Loucy (cell line): ENCODE measurements at regions not wholly inside any gene's neighbourhood (a gene's known extent, or its start where the extent isn't known, plus 50 kb on each side); places are given as distances from the start of the nearest gene placed in this dataset.

Experiments
- H2AFZ ChIP-seq: fragments of 200-600 bp; sonication (generic); 2 replicates; pipeline ENCODE4 v1.6.0; 2016; ENCODE audit warnings: antibody characterized with exemption, mild to moderate bottlenecking, low read length, moderate library complexity
- H3F3A ChIP-seq: fragments of 200-600 bp; 2 replicates; pipeline ENCODE4 v1.6.0; 2016; ENCODE audit warnings: antibody characterized with exemption, low read depth, mild to moderate bottlenecking
- H3K27me3 ChIP-seq: fragments of 200-600 bp; sonication (generic); 2 replicates; pipeline ENCODE4 v1.6.1; 2014; ENCODE audit warnings: low read length, mild to moderate bottlenecking; ENCODE audit not compliant: insufficient read depth, poor library complexity, severe bottlenecking
- H3K36me3 ChIP-seq: fragments of 200-600 bp; sonication (generic); 2 replicates; pipeline ENCODE4 v1.6.1; 2016; ENCODE audit warnings: low read length; ENCODE audit not compliant: insufficient read depth
- H3K4me1 ChIP-seq: fragments of 200-600 bp; sonication (generic); 2 replicates; pipeline ENCODE4 v1.5.1; 2014; ENCODE audit warnings: low read length, mild to moderate bottlenecking; ENCODE audit not compliant: insufficient read depth, poor library complexity, severe bottlenecking
- H3K4me2 ChIP-seq: fragments of 200-600 bp; sonication (generic); 2 replicates; pipeline ENCODE4 v1.6.0; 2014; ENCODE audit warnings: antibody characterized with exemption, low read length, low read depth, mild to moderate bottlenecking; ENCODE audit not compliant: poor library complexity, severe bottlenecking
- H3K4me3 ChIP-seq: fragments of 200-600 bp; sonication (generic); 2 replicates; pipeline ENCODE4 v1.5.1; 2014; ENCODE audit warnings: low read length, mild to moderate bottlenecking, mixed read lengths; ENCODE audit not compliant: poor library complexity, severe bottlenecking
- H3K79me2 ChIP-seq: fragments of 200-600 bp; sonication (generic); 2 replicates; pipeline ENCODE4 v1.6.1; 2014; ENCODE audit warnings: low read length; ENCODE audit not compliant: insufficient read depth
- H3K9ac ChIP-seq: fragments of 200-600 bp; sonication (generic); 2 replicates; pipeline ENCODE4 v1.6.0; 2014; ENCODE audit warnings: mild to moderate bottlenecking, low read depth, low read length, moderate library complexity; ENCODE audit not compliant: poor library complexity, severe bottlenecking
- H3K9me2 ChIP-seq: fragments of 200-600 bp; sonication (generic); replicated peaks from 2 replicates; pipeline ENCODE4 v1.6.1; 2016; ENCODE audit warnings: low read depth, low read length, mixed read lengths
- H3K9me3 ChIP-seq: fragments of 200-600 bp; sonication (generic); 2 replicates; pipeline ENCODE4 v1.6.1; 2014; ENCODE audit warnings: mild to moderate bottlenecking, antibody characterized with exemption, low read length, low read depth; ENCODE audit not compliant: insufficient read depth
- H4K20me1 ChIP-seq: fragments of 200-600 bp; sonication (generic); 2 replicates; pipeline ENCODE4 v1.6.0; 2014; ENCODE audit warnings: antibody characterized with exemption, low read length, mild to moderate bottlenecking; ENCODE audit not compliant: insufficient read depth, poor library complexity, severe bottlenecking
- CTCF ChIP-seq: fragments of 200-600 bp; sonication (generic); conservative IDR thresholded peaks from 2 replicates; pipeline ENCODE4 v1.5.1; 2014; ENCODE audit warnings: mild to moderate bottlenecking, antibody characterized with exemption, low read length
- EZH2phosphoT487 ChIP-seq: fragments of 200-600 bp; IDR thresholded peaks from 2 replicates; pipeline ENCODE4 v1.6.1; 2018; ENCODE audit warnings: antibody characterized with exemption, mild to moderate bottlenecking, moderate library complexity, borderline replicate concordance

GRCh38 chr13:26468265-26468801, 89.2 kb upstream of the WASF3 start:
- no peak overlapping the region for H3K9ac ChIP-seq
- H3K4me2 ChIP-seq: no peak overlapping the region
- no peaks in the 10 kb centered on the region for H3K79me2 ChIP-seq
- H3K4me3 ChIP-seq: no peak overlapping the region
- no peaks in the 10 kb centered on the region for H3K36me3 ChIP-seq
- H3K9me3 ChIP-seq: no peaks in the 10 kb centered on the region
- H4K20me1 ChIP-seq: no peaks in the 10 kb centered on the region
- TF ChIP-seq EZH2phosphoT487 (no peak), CTCF (no peak)
- H2AFZ ChIP-seq: no peak overlapping the region
- H3F3A ChIP-seq: no peaks in the 10 kb centered on the region
- H3K27me3 ChIP-seq: no peaks in the 10 kb centered on the region
- H3K4me1 ChIP-seq: no peaks in the 10 kb centered on the region
- H3K9me2 ChIP-seq: no peaks in the 10 kb centered on the region

GRCh38 chr13:26469602-26470001, 87.9 kb upstream of the WASF3 start:
- Histone ChIP-seq H2AFZ (no peak overlapping the region), H3K9me3 (no peaks in the 10 kb centered on the region), H3K27me3 (no peaks in the 10 kb centered on the region), H3K36me3 (no peaks in the 10 kb centered on the region), H3K4me2 (no peak overlapping the region), H4K20me1 (no peaks in the 10 kb centered on the region), H3K4me1 (no peaks in the 10 kb centered on the region), H3K4me3 (no peak overlapping the region), H3K9ac (no peak overlapping the region), H3K79me2 (no peaks in the 10 kb centered on the region), H3K9me2 (no peaks in the 10 kb centered on the region), H3F3A (no peaks in the 10 kb centered on the region)
- TF ChIP-seq EZH2phosphoT487: no peak
- TF ChIP-seq CTCF: no peak

- H2AFZ ChIP-seq: no peak overlapping the region
- H3K9me3 ChIP-seq: no peaks in the 10 kb centered on the region
- H3K9ac ChIP-seq: no peak overlapping the region
- no peak overlapping the region for H3K4me2 ChIP-seq
- H3K9me2 ChIP-seq: no peaks in the 10 kb centered on the region
- no peaks in the 10 kb centered on the region for H3K36me3 ChIP-seq
- no peaks in the 10 kb centered on the region for H4K20me1 ChIP-seq
- H3K4me1 ChIP-seq: no peaks in the 10 kb centered on the region
- H3K27me3 ChIP-seq: no peaks in the 10 kb centered on the region
- no peak for TF ChIP-seq EZH2phosphoT487
- no peak for TF ChIP-seq CTCF
- no peaks in the 10 kb centered on the region for H3F3A ChIP-seq
- H3K79me2 ChIP-seq: no peaks in the 10 kb centered on the region
- no peak overlapping the region for H3K4me3 ChIP-seq
Measured at GRCh38 chr13:26471807-26472206, 85.7 kb upstream of the WASF3 start.
